GM12873 (cell line): ENCODE measurements at regions not wholly inside any gene's neighbourhood (a gene's known extent, or its start where the extent isn't known, plus 50 kb on each side); places are given as distances from the start of the nearest gene placed in this dataset.

Source experiments
- TF ChIP-seq, protein P1 (sequence below): IDR thresholded peaks from 2 replicates; pipeline ENCODE4 v1.5.1; 2012; ENCODE audit warnings: low read depth, mild to moderate bottlenecking, moderate library complexity, low read length, control low read depth; ENCODE audit not compliant: insufficient read depth; ENCODE audit errors: missing control alignments

DNA sequence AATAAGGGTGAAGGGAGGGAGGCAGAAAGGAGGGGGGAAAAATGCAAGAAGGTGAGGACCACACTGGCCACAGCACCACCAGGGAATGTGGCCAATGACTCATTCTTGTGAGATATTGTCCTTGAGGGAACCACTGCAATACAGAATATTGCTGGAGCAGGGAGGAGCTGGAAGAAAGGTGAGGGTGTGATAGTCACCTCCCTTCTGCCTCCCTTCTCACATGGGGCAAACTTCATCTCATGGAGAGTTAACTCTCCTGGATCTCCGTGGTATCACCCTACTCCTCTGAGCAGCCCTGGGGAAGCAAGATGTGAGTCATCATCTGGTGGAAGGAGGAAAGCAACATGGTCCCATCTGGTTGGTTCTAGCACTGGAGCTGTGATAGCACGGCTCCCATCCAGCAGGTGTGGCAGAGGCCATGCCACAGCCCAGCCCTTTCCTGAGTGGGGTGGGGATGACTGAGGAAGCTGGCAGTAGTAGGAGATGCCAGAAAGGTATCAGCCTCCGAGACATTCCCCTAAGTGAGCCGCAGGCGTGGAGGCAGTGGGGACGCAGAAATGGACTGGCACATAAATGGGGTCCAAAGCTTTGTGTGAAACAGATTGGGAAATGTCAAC lies 115.9 kb upstream of the LPP start:
- TF ChIP-seq, protein P1, sequence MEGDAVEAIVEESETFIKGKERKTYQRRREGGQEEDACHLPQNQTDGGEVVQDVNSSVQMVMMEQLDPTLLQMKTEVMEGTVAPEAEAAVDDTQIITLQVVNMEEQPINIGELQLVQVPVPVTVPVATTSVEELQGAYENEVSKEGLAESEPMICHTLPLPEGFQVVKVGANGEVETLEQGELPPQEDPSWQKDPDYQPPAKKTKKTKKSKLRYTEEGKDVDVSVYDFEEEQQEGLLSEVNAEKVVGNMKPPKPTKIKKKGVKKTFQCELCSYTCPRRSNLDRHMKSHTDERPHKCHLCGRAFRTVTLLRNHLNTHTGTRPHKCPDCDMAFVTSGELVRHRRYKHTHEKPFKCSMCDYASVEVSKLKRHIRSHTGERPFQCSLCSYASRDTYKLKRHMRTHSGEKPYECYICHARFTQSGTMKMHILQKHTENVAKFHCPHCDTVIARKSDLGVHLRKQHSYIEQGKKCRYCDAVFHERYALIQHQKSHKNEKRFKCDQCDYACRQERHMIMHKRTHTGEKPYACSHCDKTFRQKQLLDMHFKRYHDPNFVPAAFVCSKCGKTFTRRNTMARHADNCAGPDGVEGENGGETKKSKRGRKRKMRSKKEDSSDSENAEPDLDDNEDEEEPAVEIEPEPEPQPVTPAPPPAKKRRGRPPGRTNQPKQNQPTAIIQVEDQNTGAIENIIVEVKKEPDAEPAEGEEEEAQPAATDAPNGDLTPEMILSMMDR = no peak

DNA sequence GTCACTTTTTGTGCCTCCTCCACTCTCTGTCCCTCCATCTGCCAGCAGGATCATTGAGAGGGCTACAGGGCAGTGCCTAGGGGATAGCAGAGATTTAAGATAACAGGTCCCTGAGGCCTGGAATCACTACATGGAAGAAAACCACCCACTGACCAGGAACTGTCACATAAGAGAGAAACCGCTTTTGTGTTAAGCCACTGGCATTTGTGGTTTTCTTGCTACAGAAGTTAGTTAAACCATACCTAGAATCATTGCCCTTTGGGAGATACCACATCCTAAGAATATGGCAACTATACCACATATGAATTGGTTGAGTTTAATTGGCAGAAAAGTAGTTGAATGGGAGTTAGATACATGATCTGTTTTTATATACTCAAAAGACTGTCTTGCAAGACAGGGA lies 112.8 kb upstream of the LPP start:
- TF ChIP-seq, protein P1 = no peak

- TF ChIP-seq, protein P1 = no peak
These were observed 112.1 kb upstream of the LPP start for GRCh38 chr3:188041895-188042294.

DNA sequence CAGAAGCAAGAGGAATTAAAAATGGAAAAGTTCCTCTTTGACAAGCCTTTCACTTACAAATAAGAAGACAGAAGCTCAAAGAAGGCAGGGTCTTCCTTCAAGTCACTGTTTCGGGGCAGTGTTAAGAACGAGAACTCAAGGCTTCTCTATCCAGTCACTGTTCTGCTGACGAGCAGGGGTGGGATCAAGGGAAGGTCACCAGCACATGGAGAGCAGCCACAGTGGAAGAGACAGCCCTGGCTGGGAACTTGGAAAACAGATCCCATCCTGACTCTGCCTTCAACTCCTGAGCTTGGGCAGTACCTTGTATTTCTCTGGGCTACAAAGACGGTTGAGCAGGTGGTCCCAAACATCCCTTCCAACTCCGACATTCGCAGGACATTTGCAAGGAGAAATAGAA lies 111.5 kb upstream of the LPP start:
- TF ChIP-seq, protein P1 = no peak

DNA sequence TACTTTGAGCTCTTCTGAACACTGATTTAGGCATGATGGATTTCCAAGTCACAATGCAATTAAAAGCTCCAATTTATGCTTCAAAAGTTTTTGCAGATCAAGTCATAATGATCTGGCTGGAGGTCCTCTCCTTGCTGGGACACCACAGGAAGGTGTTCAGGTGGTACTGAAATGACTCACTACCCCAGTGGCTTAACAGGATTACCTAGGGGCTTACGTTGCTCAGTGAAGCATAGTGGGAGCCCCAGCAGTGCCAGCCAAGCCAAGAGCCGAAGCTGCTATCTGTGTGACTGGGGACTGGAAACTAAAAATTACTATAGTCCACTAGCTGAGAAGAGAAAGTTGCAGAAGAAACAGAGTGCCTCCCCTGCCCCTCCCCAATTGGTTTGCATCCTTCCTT lies 110.1 kb upstream of the LPP start:
- TF ChIP-seq, protein P1 = no peak

GRCh38 chr3:188046561-188047211 lies 107.3 kb upstream of the LPP start:
- TF ChIP-seq, protein P1 = no peak

DNA sequence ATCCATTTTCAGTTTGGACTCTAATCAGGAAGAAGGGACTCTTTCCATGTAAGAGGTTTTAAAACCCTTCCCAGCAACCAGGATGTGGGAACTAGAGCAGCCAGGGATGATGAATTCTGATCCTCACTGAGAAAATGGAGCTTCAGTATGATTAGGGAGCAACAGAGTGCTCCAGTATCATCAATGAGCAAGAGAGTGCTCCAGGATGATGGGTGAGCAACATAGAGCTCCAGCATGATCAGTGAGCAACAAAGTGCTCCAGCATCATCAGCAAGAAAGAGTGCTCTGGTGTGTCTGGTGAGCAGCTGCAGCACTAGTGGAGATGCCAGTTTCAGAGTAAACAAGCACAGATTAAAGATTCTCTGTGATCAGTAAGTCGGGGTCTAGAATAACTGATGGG lies 106.4 kb upstream of the LPP start:
- TF ChIP-seq, protein P1 = no peak
